Fibroblast of upper back skin (primary cell): ENCODE measurements at regions not wholly inside any gene's neighbourhood (a gene's known extent, or its start where the extent isn't known, plus 50 kb on each side); places are given as distances from the start of the nearest gene placed in this dataset.

ENCODE experiments used
- DNase-seq: peaks from one replicate; pipeline ENCODE4 v3.0.0-alpha.2; 2013

DNA sequence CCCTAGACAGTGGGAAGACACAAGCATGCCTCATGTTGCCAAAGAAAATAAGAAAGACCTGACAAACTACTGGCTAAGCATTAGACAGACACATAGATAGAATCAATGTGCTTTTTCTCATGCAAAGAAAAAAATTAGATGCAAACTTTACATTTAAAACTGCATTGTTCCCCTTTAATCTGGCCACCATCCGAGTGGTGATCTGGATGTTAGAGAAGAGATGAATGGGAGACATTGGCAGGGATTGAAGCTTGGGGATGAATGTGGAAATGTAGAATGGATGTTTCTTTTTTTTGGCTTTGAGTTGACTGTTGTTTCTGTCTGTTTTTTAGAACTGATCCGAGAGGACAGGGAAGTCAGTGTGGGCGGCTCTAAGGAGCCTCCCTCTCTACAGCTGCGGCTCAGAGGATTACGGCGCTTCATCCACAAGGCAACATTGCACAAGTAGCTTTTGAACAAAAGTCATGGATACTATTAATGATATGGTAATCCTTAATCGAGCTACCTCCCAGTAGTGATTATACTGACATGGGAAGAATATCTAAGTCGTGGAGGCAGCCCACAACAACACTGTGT is 53.0 kb downstream of the HELT start:
- no peak for DNase-seq

DNA sequence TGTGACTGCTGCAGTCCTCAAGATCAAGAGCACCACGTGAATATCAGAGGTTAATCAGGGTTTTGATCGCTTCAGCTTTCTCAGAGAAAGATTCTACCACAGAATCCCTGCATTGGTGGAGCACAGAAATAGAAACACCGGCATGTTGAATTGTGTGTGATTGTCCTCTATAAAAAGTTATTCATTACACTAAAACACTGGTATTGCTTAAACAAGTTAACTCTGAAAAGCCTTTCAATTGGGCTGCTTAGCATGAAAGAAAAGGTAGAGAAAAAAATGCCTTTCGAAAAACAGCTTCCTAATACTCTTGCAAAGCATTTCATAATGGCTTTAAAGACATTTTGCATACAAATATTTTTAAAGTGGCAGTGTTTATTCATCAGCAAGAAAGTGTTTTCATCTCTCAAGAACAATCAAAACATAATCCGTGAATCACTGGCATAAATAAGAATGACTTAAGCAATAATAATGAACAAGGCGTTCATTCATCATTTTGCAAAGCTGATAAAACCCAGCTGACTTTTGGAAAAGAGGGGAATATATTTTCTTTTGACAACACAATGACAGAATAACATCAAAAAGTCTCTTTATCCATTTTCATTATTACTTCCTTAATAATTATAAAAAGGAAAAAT is 61.1 kb downstream of the HELT start:
- DNase-seq, result no peak

DNA sequence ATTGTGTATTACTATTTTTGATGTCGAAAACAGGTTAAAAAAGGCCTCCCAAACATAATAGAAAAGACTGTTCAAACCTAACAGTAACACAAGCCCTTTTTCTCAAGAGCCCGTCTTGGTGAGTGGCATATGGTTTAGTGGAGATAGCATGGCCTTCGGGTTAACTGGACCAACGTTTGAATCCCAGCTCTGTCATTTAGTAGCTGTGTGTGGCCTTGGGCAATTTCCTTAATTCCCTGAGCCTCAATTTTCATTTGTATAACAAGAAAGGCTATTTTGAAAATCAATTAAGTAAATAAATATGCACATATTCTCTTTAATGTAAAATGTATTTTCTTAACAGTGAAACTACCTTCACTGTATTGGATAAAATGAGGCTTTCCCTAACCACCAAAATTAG is 62.3 kb downstream of the HELT start:
- DNase-seq, result no peak

DNA sequence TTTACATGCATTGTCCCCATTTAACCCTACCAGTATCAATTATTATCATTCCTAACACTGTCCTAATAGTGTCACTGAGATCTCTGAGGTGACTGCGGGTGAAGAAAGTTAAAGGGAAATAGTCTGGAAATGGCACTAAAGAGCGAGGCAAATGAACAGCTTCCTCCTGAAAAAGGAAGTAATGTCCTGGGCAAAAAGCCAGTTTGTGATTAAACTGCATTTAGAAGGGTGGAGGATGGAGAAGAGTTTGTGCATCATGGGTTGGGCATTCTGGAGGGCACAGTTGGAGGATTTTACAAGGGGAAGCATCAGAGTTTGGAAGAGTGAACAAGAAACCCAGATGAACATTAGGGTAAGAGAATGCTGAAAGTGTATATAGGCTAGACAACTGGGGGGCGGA is 60.5 kb upstream of the SLC25A4 start:
- DNase-seq, result no peak

DNA sequence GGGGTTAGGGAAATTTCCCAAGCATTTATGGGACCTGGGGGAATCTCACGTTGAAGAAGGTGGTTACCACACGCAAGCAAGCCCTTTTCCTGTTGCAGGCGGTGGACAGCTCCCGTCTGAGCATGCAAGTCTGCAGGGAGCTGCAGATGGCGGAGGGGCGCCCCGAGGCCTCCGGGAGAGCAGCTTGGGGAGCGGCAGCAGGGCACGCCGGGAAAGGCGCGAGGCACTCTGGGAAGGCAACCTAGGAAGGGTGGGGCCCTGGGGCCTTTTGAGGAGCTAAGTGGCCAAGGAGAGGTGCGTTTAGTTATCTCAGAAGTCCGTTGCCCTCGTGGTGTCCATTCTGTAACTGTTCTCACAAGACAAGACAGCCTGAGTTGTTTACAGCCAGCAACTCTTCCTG is 57.0 kb upstream of the SLC25A4 start:
- peak; percentile 7 for DNase-seq

DNA sequence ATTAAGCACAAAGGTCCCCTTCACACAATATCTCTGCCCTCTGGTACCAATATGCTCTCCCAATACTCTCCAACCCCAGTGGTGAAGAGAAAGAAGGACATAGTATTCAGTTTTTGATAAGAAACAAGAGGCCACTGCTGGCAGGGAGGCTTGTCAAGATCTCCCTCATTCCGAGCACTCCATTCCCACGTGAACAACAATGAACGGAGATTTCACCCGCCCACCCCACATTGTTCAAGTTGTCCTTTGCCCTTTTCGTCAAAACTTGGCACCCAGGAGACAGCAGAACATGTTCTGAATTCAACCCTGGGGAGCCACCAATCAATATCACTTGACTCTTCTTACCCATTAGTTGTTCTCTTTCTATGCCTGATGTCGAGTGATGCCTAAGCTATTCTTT is 54.2 kb upstream of the SLC25A4 start:
- no peak for DNase-seq

DNA sequence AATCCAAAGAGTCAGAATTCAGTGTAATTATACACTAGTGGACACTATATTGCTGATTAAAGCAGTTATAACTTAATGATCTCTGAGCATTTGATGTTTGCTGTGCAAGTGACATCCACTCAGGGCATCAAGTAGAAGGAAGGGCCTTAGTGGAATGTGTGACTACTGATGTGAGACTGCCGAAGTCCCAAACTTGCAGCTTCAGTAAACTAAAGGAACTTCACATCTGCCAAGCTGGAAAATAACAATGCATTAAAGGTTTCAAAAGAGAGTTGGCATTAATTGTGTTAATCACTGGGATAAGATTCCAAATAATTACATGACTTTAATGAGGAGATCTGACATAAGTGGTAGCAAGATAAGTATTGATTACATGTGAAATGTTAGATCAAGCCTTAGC is 52.5 kb upstream of the SLC25A4 start:
- DNase-seq, result no peak

DNA sequence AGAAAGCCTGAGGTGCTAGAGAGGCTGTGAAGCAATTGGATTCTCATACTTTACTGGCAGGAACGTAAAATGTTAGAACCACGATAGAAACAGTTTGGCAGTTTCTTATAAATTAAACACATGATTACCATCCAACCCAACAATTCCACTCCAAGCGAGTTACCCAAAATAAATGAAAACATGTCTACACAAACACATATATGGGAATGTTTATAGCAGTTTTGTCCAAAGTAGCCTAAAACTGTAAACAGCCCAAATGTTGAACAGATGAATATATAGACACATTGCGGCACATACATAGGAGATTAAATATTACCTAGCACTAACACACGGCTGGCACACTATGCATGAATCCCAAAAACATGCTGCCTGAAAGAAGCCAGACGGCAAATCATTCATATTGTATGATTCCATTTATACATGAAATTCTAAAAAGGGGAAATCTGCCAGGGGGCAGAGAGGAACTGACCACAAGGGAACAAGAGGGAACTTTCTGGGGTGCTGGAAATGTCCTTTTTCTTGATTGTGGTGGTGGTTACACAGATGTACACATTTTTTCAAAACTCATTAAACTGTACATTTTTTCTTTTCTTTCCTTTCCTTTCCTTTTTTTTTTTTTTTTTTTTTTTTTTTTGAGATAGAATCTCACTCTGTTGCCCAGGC is 50.4 kb upstream of the SLC25A4 start:
- DNase-seq, result no peak
